ENCODE measurements at regions not wholly inside any gene's neighbourhood (a gene's known extent, or its start where the extent isn't known, plus 50 kb on each side); places are given as distances from the start of the nearest gene placed in this dataset.

DNA sequence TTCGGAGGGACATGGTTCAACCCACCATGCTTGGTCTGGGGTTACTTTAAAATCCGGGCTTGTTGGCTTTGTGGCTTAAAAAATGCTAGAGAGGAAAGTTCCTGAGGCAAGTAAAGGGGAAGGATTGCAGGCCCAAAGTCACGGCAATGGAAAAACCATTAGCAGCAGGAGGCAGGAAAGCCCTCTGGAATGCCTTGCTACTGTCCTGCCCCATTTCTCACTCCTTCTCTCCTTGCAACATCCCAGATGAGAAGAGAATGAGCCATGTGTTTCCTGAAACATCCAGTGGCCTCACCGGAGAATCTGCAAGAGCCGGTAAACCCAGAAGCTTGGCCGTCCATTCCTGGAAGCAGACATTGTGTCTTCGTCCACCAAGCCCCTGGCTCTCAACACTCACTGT, 97.4 kb upstream of the LCLAT1 start:
- TF ChIP-seq TCF12 (IDR thresholded peaks at IDR 0.05; ENCODE audit: low read depth), result no peak

- TF ChIP-seq ZBTB7A (IDR thresholded peaks at IDR 0.05; ENCODE audit: low read depth) (no peak), EGR1 (IDR thresholded peaks at IDR 0.05) (no peak), TEAD4 (IDR thresholded peaks at IDR 0.05) (no peak), CREB1 (IDR thresholded peaks at IDR 0.05; ENCODE audit: low read depth) (no peak), TCF12 (IDR thresholded peaks at IDR 0.05; ENCODE audit: low read depth) (no peak), NFIC (IDR thresholded peaks at IDR 0.05) (0 out of 2 replicates have a peak, but pooled peaks have one; percentile 26)
- TF ChIP-seq, protein P1, sequence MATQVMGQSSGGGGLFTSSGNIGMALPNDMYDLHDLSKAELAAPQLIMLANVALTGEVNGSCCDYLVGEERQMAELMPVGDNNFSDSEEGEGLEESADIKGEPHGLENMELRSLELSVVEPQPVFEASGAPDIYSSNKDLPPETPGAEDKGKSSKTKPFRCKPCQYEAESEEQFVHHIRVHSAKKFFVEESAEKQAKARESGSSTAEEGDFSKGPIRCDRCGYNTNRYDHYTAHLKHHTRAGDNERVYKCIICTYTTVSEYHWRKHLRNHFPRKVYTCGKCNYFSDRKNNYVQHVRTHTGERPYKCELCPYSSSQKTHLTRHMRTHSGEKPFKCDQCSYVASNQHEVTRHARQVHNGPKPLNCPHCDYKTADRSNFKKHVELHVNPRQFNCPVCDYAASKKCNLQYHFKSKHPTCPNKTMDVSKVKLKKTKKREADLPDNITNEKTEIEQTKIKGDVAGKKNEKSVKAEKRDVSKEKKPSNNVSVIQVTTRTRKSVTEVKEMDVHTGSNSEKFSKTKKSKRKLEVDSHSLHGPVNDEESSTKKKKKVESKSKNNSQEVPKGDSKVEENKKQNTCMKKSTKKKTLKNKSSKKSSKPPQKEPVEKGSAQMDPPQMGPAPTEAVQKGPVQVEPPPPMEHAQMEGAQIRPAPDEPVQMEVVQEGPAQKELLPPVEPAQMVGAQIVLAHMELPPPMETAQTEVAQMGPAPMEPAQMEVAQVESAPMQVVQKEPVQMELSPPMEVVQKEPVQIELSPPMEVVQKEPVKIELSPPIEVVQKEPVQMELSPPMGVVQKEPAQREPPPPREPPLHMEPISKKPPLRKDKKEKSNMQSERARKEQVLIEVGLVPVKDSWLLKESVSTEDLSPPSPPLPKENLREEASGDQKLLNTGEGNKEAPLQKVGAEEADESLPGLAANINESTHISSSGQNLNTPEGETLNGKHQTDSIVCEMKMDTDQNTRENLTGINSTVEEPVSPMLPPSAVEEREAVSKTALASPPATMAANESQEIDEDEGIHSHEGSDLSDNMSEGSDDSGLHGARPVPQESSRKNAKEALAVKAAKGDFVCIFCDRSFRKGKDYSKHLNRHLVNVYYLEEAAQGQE (IDR thresholded peaks at IDR 0.05; ENCODE audit: low read depth), result no peak
Observed at GRCh38 chr2:30351116-30351515, 95.9 kb upstream of the LCLAT1 start.

DNA sequence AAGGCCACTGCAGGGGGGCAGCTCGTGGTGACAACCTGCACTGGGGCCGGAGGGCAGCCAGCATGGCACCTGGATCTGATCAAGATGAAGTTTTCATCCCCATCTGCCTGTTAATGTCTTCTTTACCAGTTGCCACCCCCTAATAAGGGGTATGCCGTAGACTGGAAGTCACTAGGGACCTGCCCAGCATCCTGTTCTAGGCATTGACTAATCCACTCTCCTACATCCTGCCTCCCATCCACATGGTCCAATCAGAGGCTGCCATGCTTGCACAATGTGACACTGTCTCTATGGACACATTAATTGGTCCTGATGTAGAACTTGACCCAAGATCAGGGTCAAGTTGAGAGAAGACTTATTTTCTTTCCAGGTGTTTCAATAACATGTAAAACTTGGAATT, 95.1 kb upstream of the LCLAT1 start:
- TF ChIP-seq NFIC (IDR thresholded peaks at IDR 0.05), result no peak
- no peak for TF ChIP-seq EGR1 (IDR thresholded peaks at IDR 0.05)
- TF ChIP-seq, protein P1 (IDR thresholded peaks at IDR 0.05; ENCODE audit: low read depth), result no peak
- no peak for TF ChIP-seq USF1 (IDR thresholded peaks at IDR 0.05)
- TF ChIP-seq RAD21 (IDR thresholded peaks at IDR 0.05; ENCODE audit: low read depth), result no peak
- TF ChIP-seq CEBPB (IDR thresholded peaks at IDR 0.05), result no peak
- no peak for TF ChIP-seq TCF12 (IDR thresholded peaks at IDR 0.05; ENCODE audit: low read depth)
- TF ChIP-seq, protein P2, sequence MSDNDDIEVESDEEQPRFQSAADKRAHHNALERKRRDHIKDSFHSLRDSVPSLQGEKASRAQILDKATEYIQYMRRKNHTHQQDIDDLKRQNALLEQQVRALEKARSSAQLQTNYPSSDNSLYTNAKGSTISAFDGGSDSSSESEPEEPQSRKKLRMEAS (IDR thresholded peaks at IDR 0.05), result no peak
- no peak for TF ChIP-seq TEAD4 (IDR thresholded peaks at IDR 0.05)
- no peak for TF ChIP-seq EP300 (IDR thresholded peaks at IDR 0.05; ENCODE audit: borderline replicate concordance)
- no peak for TF ChIP-seq ZBTB7A (IDR thresholded peaks at IDR 0.05; ENCODE audit: low read depth)
- no peak for TF ChIP-seq YY1 (IDR thresholded peaks at IDR 0.05; ENCODE audit: low read depth)
- TF ChIP-seq CREB1 (IDR thresholded peaks at IDR 0.05; ENCODE audit: low read depth), result no peak
- TF ChIP-seq FOXM1 (IDR thresholded peaks at IDR 0.05; ENCODE audit: borderline replicate concordance, low read depth), result no peak
- no peak for TF ChIP-seq TAF1 (IDR thresholded peaks at IDR 0.05; ENCODE audit: low read depth)

GRCh38 chr2:30354150-30354549, 92.9 kb upstream of the LCLAT1 start:
- TF ChIP-seq TAF1 (IDR thresholded peaks at IDR 0.05; ENCODE audit: low read depth), result no peak
- TF ChIP-seq, protein P1 (IDR thresholded peaks at IDR 0.05; ENCODE audit: low read depth), result no peak
- no peak for TF ChIP-seq FOXM1 (IDR thresholded peaks at IDR 0.05; ENCODE audit: borderline replicate concordance, low read depth)
- TF ChIP-seq USF1 (IDR thresholded peaks at IDR 0.05), result no peak
- TF ChIP-seq TEAD4 (IDR thresholded peaks at IDR 0.05), result no peak
- TF ChIP-seq EP300 (IDR thresholded peaks at IDR 0.05; ENCODE audit: borderline replicate concordance), result no peak
- no peak for TF ChIP-seq EGR1 (IDR thresholded peaks at IDR 0.05)
- no peak for TF ChIP-seq CREB1 (IDR thresholded peaks at IDR 0.05; ENCODE audit: low read depth)
- no peak for TF ChIP-seq YY1 (IDR thresholded peaks at IDR 0.05; ENCODE audit: low read depth)
- no peak for TF ChIP-seq ZBTB7A (IDR thresholded peaks at IDR 0.05; ENCODE audit: low read depth)
- TF ChIP-seq CEBPB (IDR thresholded peaks at IDR 0.05), result no peak
- TF ChIP-seq, protein P2 (IDR thresholded peaks at IDR 0.05), result no peak
- no peak for TF ChIP-seq NFIC (IDR thresholded peaks at IDR 0.05)
- TF ChIP-seq RAD21 (IDR thresholded peaks at IDR 0.05; ENCODE audit: low read depth), result no peak
- TF ChIP-seq TCF12 (IDR thresholded peaks at IDR 0.05; ENCODE audit: low read depth), result no peak

- no peak for TF ChIP-seq YY1 (IDR thresholded peaks at IDR 0.05; ENCODE audit: low read depth)
- TF ChIP-seq NFIC (IDR thresholded peaks at IDR 0.05), result no peak
- no peak for TF ChIP-seq EGR1 (IDR thresholded peaks at IDR 0.05)
- no peak for TF ChIP-seq ZBTB7A (IDR thresholded peaks at IDR 0.05; ENCODE audit: low read depth)
- no peak for TF ChIP-seq RAD21 (IDR thresholded peaks at IDR 0.05; ENCODE audit: low read depth)
- TF ChIP-seq TEAD4 (IDR thresholded peaks at IDR 0.05), result no peak
- no peak for TF ChIP-seq EP300 (IDR thresholded peaks at IDR 0.05; ENCODE audit: borderline replicate concordance)
- no peak for TF ChIP-seq TCF12 (IDR thresholded peaks at IDR 0.05; ENCODE audit: low read depth)
- TF ChIP-seq, protein P1 (IDR thresholded peaks at IDR 0.05; ENCODE audit: low read depth), result no peak
- no peak for TF ChIP-seq CREB1 (IDR thresholded peaks at IDR 0.05; ENCODE audit: low read depth)
- no peak for TF ChIP-seq FOXM1 (IDR thresholded peaks at IDR 0.05; ENCODE audit: borderline replicate concordance, low read depth)
- TF ChIP-seq USF1 (IDR thresholded peaks at IDR 0.05), result no peak
- no peak for TF ChIP-seq TAF1 (IDR thresholded peaks at IDR 0.05; ENCODE audit: low read depth)
- TF ChIP-seq, protein P2 (IDR thresholded peaks at IDR 0.05), result no peak
- TF ChIP-seq CEBPB (IDR thresholded peaks at IDR 0.05), result no peak
Observed at GRCh38 chr2:30354621-30355020, 92.4 kb upstream of the LCLAT1 start.
